ENCODE measurements at regions not wholly inside any gene's neighbourhood (a gene's known extent, or its start where the extent isn't known, plus 50 kb on each side); places are given as distances from the start of the nearest gene placed in this dataset.

GRCh38 chr7:148480479-148481146 is 110.0 kb upstream of the C7orf33 start:
- WGBS: 93% methylated on average over 5 of the region's 5 CpGs
- no peak overlapping the region for H3K4me2 ChIP-seq (ENCODE audit: low read length, poor library complexity, severe bottlenecking)
- no peak overlapping the region for H4K8ac ChIP-seq (ENCODE audit: low read length)
- no peak overlapping the region for H3K4ac ChIP-seq (ENCODE audit: low read depth in 1 of 2, low read length in 2 of 2)
- H3K36me3 ChIP-seq (ENCODE audit: control insufficient read depth in 1 of 2, insufficient read depth in 2 of 2, low read depth in 1 of 2, low read length in 2 of 2): no peaks in the 10 kb centered on the region
- no peak overlapping the region for H3K14ac ChIP-seq (ENCODE audit: low read length in 2 of 2)
- no peak overlapping the region for H2BK5ac ChIP-seq (ENCODE audit: low read depth, low read length, poor library complexity, severe bottlenecking)
- DNase-seq: no peak
- no peaks in the 10 kb centered on the region for H3K4me1 ChIP-seq (ENCODE audit: control insufficient read depth, insufficient read depth, low read depth, low read length)
- H2AK5ac ChIP-seq (ENCODE audit: low read length, severe bottlenecking): no peak overlapping the region
- no peak overlapping the region for H2BK15ac ChIP-seq (ENCODE audit: low read depth, poor library complexity, severe bottlenecking)
- no peaks in the 10 kb centered on the region for H3K9me3 ChIP-seq (ENCODE audit: control insufficient read depth, low read length)
- no peak overlapping the region for H3K18ac ChIP-seq (ENCODE audit: low read depth in 1 of 2, low read length in 2 of 2)
- peak overlapping the region in 1 of 2 experiments; percentile 1 for H3K4me3 ChIP-seq (ENCODE audit: insufficient read depth in 1 of 2, low read depth in 1 of 2, low read length in 2 of 2)
- no peak overlapping the region for H4K91ac ChIP-seq (ENCODE audit: low read length)
- no peak overlapping the region for H2AFZ ChIP-seq (ENCODE audit: low read depth, low read length)
- peak overlapping the region; percentile 1 for H3K9ac ChIP-seq (ENCODE audit: low read length)
- H2BK120ac ChIP-seq (ENCODE audit: low read depth, low read length): no peak overlapping the region
- H2BK12ac ChIP-seq (ENCODE audit: low read length in 2 of 2): no peak overlapping the region
- no peak overlapping the region for H3K23ac ChIP-seq (ENCODE audit: low read length in 2 of 2)
- H3K27ac ChIP-seq (ENCODE audit: low read length, poor library complexity, severe bottlenecking): no peak overlapping the region
- H3K79me1 ChIP-seq (replicated peaks; ENCODE audit: low read length, poor library complexity, severe bottlenecking): no peaks in the 10 kb centered on the region
- H3K27me3 ChIP-seq (ENCODE audit: control insufficient read depth in 1 of 2, insufficient read depth in 1 of 2, low read length in 2 of 2): peaks cover 0 to 21% of the 10 kb centered on the region in 2 experiments

GRCh38 chr7:148481147-148481526 is 109.4 kb upstream of the C7orf33 start:
- Histone ChIP-seq H2AFZ (ENCODE audit: low read depth, low read length) (no peak overlapping the region), H2BK15ac (ENCODE audit: low read depth, poor library complexity, severe bottlenecking) (no peak overlapping the region), H3K27me3 (ENCODE audit: control insufficient read depth in 1 of 2, insufficient read depth in 1 of 2, low read length in 2 of 2) (peaks cover 0 to 25% of the 10 kb centered on the region in 2 experiments), H2BK5ac (ENCODE audit: low read depth, low read length, poor library complexity, severe bottlenecking) (no peak overlapping the region), H3K4me3 (ENCODE audit: insufficient read depth in 1 of 2, low read depth in 1 of 2, low read length in 2 of 2) (peak overlapping the region in 1 of 2 experiments; percentile 1), H3K18ac (ENCODE audit: low read depth in 1 of 2, low read length in 2 of 2) (no peak overlapping the region), H3K14ac (ENCODE audit: low read length in 2 of 2) (no peak overlapping the region), H2BK12ac (ENCODE audit: low read length in 2 of 2) (no peak overlapping the region), H2BK120ac (ENCODE audit: low read depth, low read length) (no peak overlapping the region), H3K79me1 (replicated peaks; ENCODE audit: low read length, poor library complexity, severe bottlenecking) (no peaks in the 10 kb centered on the region), H3K36me3 (ENCODE audit: control insufficient read depth in 1 of 2, insufficient read depth in 2 of 2, low read depth in 1 of 2, low read length in 2 of 2) (no peaks in the 10 kb centered on the region), H3K4ac (ENCODE audit: low read depth in 1 of 2, low read length in 2 of 2) (no peak overlapping the region), H4K91ac (ENCODE audit: low read length) (no peak overlapping the region), H3K27ac (ENCODE audit: low read length, poor library complexity, severe bottlenecking) (no peak overlapping the region), H3K4me2 (ENCODE audit: low read length, poor library complexity, severe bottlenecking) (no peak overlapping the region), H3K4me1 (ENCODE audit: control insufficient read depth, insufficient read depth, low read depth, low read length) (no peaks in the 10 kb centered on the region), H3K23ac (ENCODE audit: low read length in 2 of 2) (no peak overlapping the region), H4K8ac (ENCODE audit: low read length) (no peak overlapping the region), H3K9me3 (ENCODE audit: control insufficient read depth, low read length) (no peaks in the 10 kb centered on the region), H2AK5ac (ENCODE audit: low read length, severe bottlenecking) (no peak overlapping the region), H3K9ac (ENCODE audit: low read length) (peak overlapping the region; percentile 1)
- DNase-seq: no peak
- no CpG with 5 or more reads among the region's 3 CpGs for WGBS

- Histone ChIP-seq H3K9ac (ENCODE audit: low read length) (no peak overlapping the region), H3K36me3 (ENCODE audit: control insufficient read depth in 1 of 2, insufficient read depth in 2 of 2, low read depth in 1 of 2, low read length in 2 of 2) (no peaks in the 10 kb centered on the region), H2BK120ac (ENCODE audit: low read depth, low read length) (no peak overlapping the region), H3K18ac (ENCODE audit: low read depth in 1 of 2, low read length in 2 of 2) (no peak overlapping the region), H3K79me1 (replicated peaks; ENCODE audit: low read length, poor library complexity, severe bottlenecking) (no peaks in the 10 kb centered on the region), H2BK12ac (ENCODE audit: low read length in 2 of 2) (no peak overlapping the region), H2BK15ac (ENCODE audit: low read depth, poor library complexity, severe bottlenecking) (no peak overlapping the region), H3K27ac (ENCODE audit: low read length, poor library complexity, severe bottlenecking) (no peak overlapping the region), H2AK5ac (ENCODE audit: low read length, severe bottlenecking) (no peak overlapping the region), H3K27me3 (ENCODE audit: control insufficient read depth in 1 of 2, insufficient read depth in 1 of 2, low read length in 2 of 2) (peaks cover 0 to 26% of the 10 kb centered on the region in 2 experiments), H2AFZ (ENCODE audit: low read depth, low read length) (no peak overlapping the region), H3K4me1 (ENCODE audit: control insufficient read depth, insufficient read depth, low read depth, low read length) (no peaks in the 10 kb centered on the region), H3K9me3 (ENCODE audit: control insufficient read depth, low read length) (no peaks in the 10 kb centered on the region), H4K8ac (ENCODE audit: low read length) (no peak overlapping the region), H3K4ac (ENCODE audit: low read depth in 1 of 2, low read length in 2 of 2) (no peak overlapping the region), H3K4me2 (ENCODE audit: low read length, poor library complexity, severe bottlenecking) (no peak overlapping the region), H2BK5ac (ENCODE audit: low read depth, low read length, poor library complexity, severe bottlenecking) (no peak overlapping the region), H4K91ac (ENCODE audit: low read length) (no peak overlapping the region), H3K4me3 (ENCODE audit: insufficient read depth in 1 of 2, low read depth in 1 of 2, low read length in 2 of 2) (peak overlapping the region in 1 of 2 experiments; percentile 36), H3K23ac (ENCODE audit: low read length in 2 of 2) (no peak overlapping the region), H3K14ac (ENCODE audit: low read length in 2 of 2) (no peak overlapping the region)
- 83% methylated on average over 18 of the region's 19 CpGs for WGBS
- no peak for DNase-seq
Observed at GRCh38 chr7:148481971-148482626, 108.5 kb upstream of the C7orf33 start.

- H3K27ac ChIP-seq (ENCODE audit: low read length, poor library complexity, severe bottlenecking): no peak overlapping the region
- H3K14ac ChIP-seq (ENCODE audit: low read length in 2 of 2): no peak overlapping the region
- no peak overlapping the region for H2BK120ac ChIP-seq (ENCODE audit: low read depth, low read length)
- no peak overlapping the region for H3K9ac ChIP-seq (ENCODE audit: low read length)
- H2BK15ac ChIP-seq (ENCODE audit: low read depth, poor library complexity, severe bottlenecking): no peak overlapping the region
- no peak overlapping the region for H3K23ac ChIP-seq (ENCODE audit: low read length in 2 of 2)
- H3K4me3 ChIP-seq (ENCODE audit: insufficient read depth in 1 of 2, low read depth in 1 of 2, low read length in 2 of 2): no peak overlapping the region
- H2AK5ac ChIP-seq (ENCODE audit: low read length, severe bottlenecking): no peak overlapping the region
- no peak overlapping the region for H2AFZ ChIP-seq (ENCODE audit: low read depth, low read length)
- H3K4ac ChIP-seq (ENCODE audit: low read depth in 1 of 2, low read length in 2 of 2): no peak overlapping the region
- H2BK5ac ChIP-seq (ENCODE audit: low read depth, low read length, poor library complexity, severe bottlenecking): no peak overlapping the region
- no peak overlapping the region for H2BK12ac ChIP-seq (ENCODE audit: low read length in 2 of 2)
- peaks cover 0 to 26% of the 10 kb centered on the region in 2 experiments for H3K27me3 ChIP-seq (ENCODE audit: control insufficient read depth in 1 of 2, insufficient read depth in 1 of 2, low read length in 2 of 2)
- no peak overlapping the region for H3K4me2 ChIP-seq (ENCODE audit: low read length, poor library complexity, severe bottlenecking)
- no peaks in the 10 kb centered on the region for H3K4me1 ChIP-seq (ENCODE audit: control insufficient read depth, insufficient read depth, low read depth, low read length)
- no peak overlapping the region for H3K18ac ChIP-seq (ENCODE audit: low read depth in 1 of 2, low read length in 2 of 2)
- 83% methylated on average over 17 of the region's 17 CpGs for WGBS
- no peak overlapping the region for H4K91ac ChIP-seq (ENCODE audit: low read length)
- H3K9me3 ChIP-seq (ENCODE audit: control insufficient read depth, low read length): no peaks in the 10 kb centered on the region
- H3K79me1 ChIP-seq (replicated peaks; ENCODE audit: low read length, poor library complexity, severe bottlenecking): no peaks in the 10 kb centered on the region
- DNase-seq: no peak
- H3K36me3 ChIP-seq (ENCODE audit: control insufficient read depth in 1 of 2, insufficient read depth in 2 of 2, low read depth in 1 of 2, low read length in 2 of 2): no peaks in the 10 kb centered on the region
- no peak overlapping the region for H4K8ac ChIP-seq (ENCODE audit: low read length)
Observed at GRCh38 chr7:148483515-148484308, 106.9 kb upstream of the C7orf33 start.
